OCI-LY7 (cell line): ENCODE measurements at regions not wholly inside any gene's neighbourhood (a gene's known extent, or its start where the extent isn't known, plus 50 kb on each side); places are given as distances from the start of the nearest gene placed in this dataset.

Source experiments
- CTCF ChIP-seq: fragments of 200-600 bp; sonication (generic); conservative IDR thresholded peaks from 2 replicates; pipeline ENCODE4 v1.5.1; 2014; ENCODE audit warnings: mild to moderate bottlenecking, antibody characterized with exemption, low read length, moderate library complexity, mixed read lengths
- EZH2phosphoT487 ChIP-seq: fragments of 200-600 bp; sonication (generic); IDR thresholded peaks from 2 replicates; pipeline ENCODE4 v1.6.1; 2018; ENCODE audit warnings: low read depth, borderline replicate concordance, mild to moderate bottlenecking, mixed run types, antibody characterized with exemption, low read length, moderate library complexity, mixed read lengths

GRCh38 chr3:34793057-34793456 lies 846.3 kb upstream of the ARPP21 start:
- TF ChIP-seq CTCF (no peak), EZH2phosphoT487 (no peak)
